Left kidney (tissue), 1 donor: ENCODE measurements at regions not wholly inside any gene's neighbourhood (a gene's known extent, or its start where the extent isn't known, plus 50 kb on each side); places are given as distances from the start of the nearest gene placed in this dataset.

Experiments
- DNase-seq: peaks from one replicate; pipeline ENCODE4 v3.0.0-alpha.2; 2013

GRCh38 chr12:3959799-3960560 lies 86.8 kb upstream of the PARP11 start:
- DNase-seq = no peak

GRCh38 chr12:3958534-3958933 lies 85.3 kb upstream of the PARP11 start:
- DNase-seq = no peak

- no peak for DNase-seq
Observed at GRCh38 chr12:3951380-3952135, 78.4 kb upstream of the PARP11 start.

GRCh38 chr12:3950714-3951320 lies 77.6 kb upstream of the PARP11 start:
- DNase-seq = no peak

GRCh38 chr12:3947781-3948180 lies 74.6 kb upstream of the PARP11 start:
- no peak for DNase-seq

GRCh38 chr12:3945671-3946070 lies 72.5 kb upstream of the PARP11 start:
- DNase-seq = no peak

GRCh38 chr12:3944620-3945019 lies 71.4 kb upstream of the PARP11 start:
- DNase-seq = no peak

- DNase-seq = no peak
Observed at GRCh38 chr12:3938042-3938544, 64.9 kb upstream of the PARP11 start.

GRCh38 chr12:3935078-3935477 lies 61.9 kb upstream of the PARP11 start:
- DNase-seq = no peak

GRCh38 chr12:3933819-3934192 lies 60.6 kb upstream of the PARP11 start:
- DNase-seq = no peak

- no peak for DNase-seq
Observed at GRCh38 chr12:3933074-3933818, 60.0 kb upstream of the PARP11 start.

- DNase-seq = peak; percentile 27
Observed at GRCh38 chr12:3931776-3932175, 58.6 kb upstream of the PARP11 start.

GRCh38 chr12:3931206-3931605 lies 58.0 kb upstream of the PARP11 start:
- no peak for DNase-seq

- no peak for DNase-seq
Observed at GRCh38 chr12:3929875-3930615, 56.8 kb upstream of the PARP11 start.

- peak; percentile 53 for DNase-seq
Observed at GRCh38 chr12:3928538-3929184, 55.5 kb upstream of the PARP11 start.

- DNase-seq = no peak
Observed at GRCh38 chr12:3925621-3926020, 52.4 kb upstream of the PARP11 start.

GRCh38 chr12:3924761-3925160 lies 51.6 kb upstream of the PARP11 start:
- DNase-seq = no peak

- DNase-seq = no peak
Observed at GRCh38 chr12:3923021-3923420, 49.8 kb upstream of the PARP11 start.
